IMR-90 (cell line): ENCODE measurements at regions not wholly inside any gene's neighbourhood (a gene's known extent, or its start where the extent isn't known, plus 50 kb on each side); places are given as distances from the start of the nearest gene placed in this dataset.

Experiments
- CEBPB ChIP-seq: IDR thresholded peaks from 2 replicates; pipeline ENCODE4 v1.6.1; 2012; ENCODE audit warnings: low read depth, low read length, improper control_type of control experiment
- CHD1 ChIP-seq: IDR thresholded peaks from 2 replicates; pipeline ENCODE4 v1.6.1; 2012; ENCODE audit warnings: low read depth, low read length, improper control_type of control experiment
- CTCF ChIP-seq: conservative IDR thresholded peaks from 2 replicates; pipeline ENCODE4 v1.5.1; 2012; ENCODE audit warnings: mild to moderate bottlenecking, low read depth, low read length, improper control_type of control experiment
- POLR2A ChIP-seq: IDR thresholded peaks from 2 replicates; pipeline ENCODE4 v1.6.1; 2012; ENCODE audit warnings: mild to moderate bottlenecking, low read depth, low read length
- RAD21 ChIP-seq: IDR thresholded peaks from 2 replicates; pipeline ENCODE4 v1.6.1; 2012; ENCODE audit warnings: low read length, improper control_type of control experiment
- RFX5 ChIP-seq: IDR thresholded peaks from 2 replicates; pipeline ENCODE4 v1.8.0; 2012; ENCODE audit warnings: low read depth, mild to moderate bottlenecking, low read length, moderate library complexity

DNA sequence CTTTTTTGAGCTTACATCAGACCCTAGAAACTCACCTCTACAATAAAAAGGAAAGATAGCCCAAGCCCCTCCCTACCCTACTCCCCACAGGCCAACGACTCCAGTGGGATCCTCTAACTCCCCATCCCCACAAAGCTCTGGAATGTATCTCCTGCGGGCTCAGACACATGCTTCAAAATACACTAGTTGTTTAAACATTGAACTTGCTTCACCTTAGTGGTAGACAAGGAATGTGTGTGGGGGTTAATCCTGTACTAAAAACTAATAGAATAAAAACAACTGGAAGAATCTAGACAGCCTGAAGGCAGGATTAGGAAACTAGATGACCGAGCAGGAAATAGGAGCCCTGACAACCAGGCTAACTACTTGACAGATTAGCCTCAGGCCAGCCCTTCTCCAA lies 211.5 kb downstream of the SUCLG1 start:
- TF ChIP-seq CTCF, result no peak
- no peak for TF ChIP-seq RAD21
- TF ChIP-seq CEBPB, result no peak
- no peak for TF ChIP-seq CHD1
- TF ChIP-seq POLR2A, result no peak
- no peak for TF ChIP-seq RFX5
